OCI-LY3 (cell line): ENCODE measurements at regions not wholly inside any gene's neighbourhood (a gene's known extent, or its start where the extent isn't known, plus 50 kb on each side); places are given as distances from the start of the nearest gene placed in this dataset.

Experiments
- H2AFZ ChIP-seq: fragments of 200-600, 300-600 bp; shearing (Covaris generic); 2 replicates; pipeline ENCODE4 v1.6.0; 2014; ENCODE audit warnings: antibody characterized with exemption, low read depth, low read length
- H3K27ac ChIP-seq: fragments of 200-600, 300-600 bp; sonication (generic); 2 replicates; pipeline ENCODE4 v1.5.1; 2014; ENCODE audit warnings: mild to moderate bottlenecking, low read length, moderate library complexity, mixed read lengths
- H3K27me3 ChIP-seq: fragments of 200-600, 300-600 bp; sonication (generic); 2 replicates; pipeline ENCODE4 v1.6.1; 2014; ENCODE audit warnings: low read depth, low read length, mixed read lengths
- H3K36me3 ChIP-seq: fragments of 200-600, 300-600 bp; sonication (generic); replicated peaks from 2 replicates; pipeline ENCODE3; 2014; ENCODE audit warnings: low read depth, low read length, mixed read lengths
- H3K4me1 ChIP-seq: fragments of 300-600, 200-600 bp; sonication (generic); 2 replicates; pipeline ENCODE4 v1.6.1; 2014; ENCODE audit warnings: low read length, mixed read lengths
- H3K4me2 ChIP-seq: fragments of 200-600, 300-600 bp; sonication (generic); 2 replicates; pipeline ENCODE4 v1.6.1; 2014; ENCODE audit warnings: low read length, mixed read lengths
- H3K4me3 ChIP-seq: fragments of 300-600, 200-600 bp; sonication (generic); 2 replicates; pipeline ENCODE4 v1.5.1; 2014; ENCODE audit warnings: antibody characterized with exemption, mild to moderate bottlenecking, low read length, moderate library complexity
- H3K79me2 ChIP-seq: fragments of 300-600, 200-600 bp; shearing (Covaris generic); 2 replicates; pipeline ENCODE4 v1.6.1; 2014; ENCODE audit warnings: mild to moderate bottlenecking, low read length, mixed read lengths
- H3K9ac ChIP-seq: fragments of 300-600, 200-600 bp; shearing (Covaris generic); 2 replicates; pipeline ENCODE4 v1.6.0; 2014; ENCODE audit warnings: mild to moderate bottlenecking, low read length, moderate library complexity
- H3K9me3 ChIP-seq: fragments of 200-600, 300-600 bp; shearing (Covaris generic); 2 replicates; pipeline ENCODE4 v1.6.1; 2014; ENCODE audit warnings: low read length, mixed read lengths; ENCODE audit not compliant: insufficient read depth
- H4K20me1 ChIP-seq: fragments of 200-600, 300-600 bp; sonication (generic); 2 replicates; pipeline ENCODE4 v1.6.1; 2016; ENCODE audit warnings: low read length, mixed read lengths; ENCODE audit not compliant: insufficient read depth
- CTCF ChIP-seq: fragments of 200-600, 300-600 bp; sonication (generic); IDR thresholded peaks from 2 replicates; pipeline ENCODE4 v1.5.1; 2014; ENCODE audit warnings: antibody characterized with exemption, low read length, low read depth
- EZH2phosphoT487 ChIP-seq: fragments of 200-600 bp; shearing (Covaris generic); IDR thresholded peaks from 2 replicates; pipeline ENCODE4 v1.6.1; 2018; ENCODE audit warnings: antibody characterized with exemption, mixed run types, low read depth

GRCh38 chr3:80252113-80252512 is 484.3 kb upstream of the ROBO1 start:
- H3K4me2 ChIP-seq, result no peak overlapping the region
- H3K27ac ChIP-seq, result no peak overlapping the region
- no peaks in the 10 kb centered on the region for H3K79me2 ChIP-seq
- TF ChIP-seq EZH2phosphoT487, result no peak
- TF ChIP-seq CTCF, result no peak
- H3K9me3 ChIP-seq, result no peaks in the 10 kb centered on the region
- no peak overlapping the region for H3K4me3 ChIP-seq
- no peak overlapping the region for H3K9ac ChIP-seq
- H3K4me1 ChIP-seq, result no peaks in the 10 kb centered on the region
- H4K20me1 ChIP-seq, result no peaks in the 10 kb centered on the region
- H2AFZ ChIP-seq, result no peak overlapping the region
- no peaks in the 10 kb centered on the region for H3K27me3 ChIP-seq
- H3K36me3 ChIP-seq, result no peaks in the 10 kb centered on the region

GRCh38 chr3:80247766-80248165 is 480.0 kb upstream of the ROBO1 start:
- no peak overlapping the region for H2AFZ ChIP-seq
- H3K9ac ChIP-seq, result no peak overlapping the region
- TF ChIP-seq CTCF, result no peak
- TF ChIP-seq EZH2phosphoT487, result no peak
- no peaks in the 10 kb centered on the region for H3K27me3 ChIP-seq
- no peaks in the 10 kb centered on the region for H4K20me1 ChIP-seq
- H3K4me2 ChIP-seq, result no peak overlapping the region
- no peak overlapping the region for H3K4me3 ChIP-seq
- no peaks in the 10 kb centered on the region for H3K79me2 ChIP-seq
- H3K9me3 ChIP-seq, result no peaks in the 10 kb centered on the region
- no peaks in the 10 kb centered on the region for H3K4me1 ChIP-seq
- H3K27ac ChIP-seq, result no peak overlapping the region
- H3K36me3 ChIP-seq, result no peaks in the 10 kb centered on the region

GRCh38 chr3:80244390-80244789 is 476.6 kb upstream of the ROBO1 start:
- Histone ChIP-seq H2AFZ (no peak overlapping the region), H3K9me3 (no peaks in the 10 kb centered on the region), H3K9ac (no peak overlapping the region), H3K27me3 (no peaks in the 10 kb centered on the region), H3K4me2 (no peak overlapping the region), H3K27ac (no peak overlapping the region), H3K79me2 (no peaks in the 10 kb centered on the region), H3K4me3 (no peak overlapping the region), H3K36me3 (no peaks in the 10 kb centered on the region), H4K20me1 (no peaks in the 10 kb centered on the region), H3K4me1 (no peaks in the 10 kb centered on the region)
- TF ChIP-seq CTCF (no peak), EZH2phosphoT487 (no peak)

GRCh38 chr3:80241791-80242190 is 474.0 kb upstream of the ROBO1 start:
- H3K27ac ChIP-seq, result no peak overlapping the region
- TF ChIP-seq CTCF (no peak), EZH2phosphoT487 (no peak)
- no peaks in the 10 kb centered on the region for H3K36me3 ChIP-seq
- no peaks in the 10 kb centered on the region for H4K20me1 ChIP-seq
- no peaks in the 10 kb centered on the region for H3K9me3 ChIP-seq
- H2AFZ ChIP-seq, result no peak overlapping the region
- no peak overlapping the region for H3K4me3 ChIP-seq
- H3K4me1 ChIP-seq, result no peaks in the 10 kb centered on the region
- no peaks in the 10 kb centered on the region for H3K27me3 ChIP-seq
- H3K79me2 ChIP-seq, result no peaks in the 10 kb centered on the region
- H3K4me2 ChIP-seq, result no peak overlapping the region
- no peak overlapping the region for H3K9ac ChIP-seq
